NCI-H1694 (cell line): ENCODE measurements at regions not wholly inside any gene's neighbourhood (a gene's known extent, or its start where the extent isn't known, plus 50 kb on each side); places are given as distances from the start of the nearest gene placed in this dataset.

Source experiments
- DNase-seq: peaks from one replicate; lab custom pipeline; 2025; lab: John Stamatoyannopoulos, UW

DNA sequence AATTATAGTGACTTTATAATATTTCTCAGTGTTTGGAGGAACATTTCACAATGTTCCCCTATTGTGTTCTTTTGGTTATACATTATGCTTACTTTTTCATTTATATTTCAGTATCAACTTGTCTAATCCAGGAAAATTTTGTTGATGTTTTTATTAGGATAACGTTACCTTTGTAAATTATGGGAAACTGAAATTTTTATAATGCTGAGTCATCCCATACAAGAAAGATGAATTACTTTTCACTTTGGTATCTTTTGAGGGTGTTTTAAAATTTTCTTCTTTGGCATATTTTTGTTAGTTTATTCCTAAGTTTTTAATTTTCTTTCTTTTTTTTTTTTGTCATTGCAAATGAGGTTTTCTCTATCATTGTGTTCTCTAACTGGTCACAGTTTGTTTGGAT is 542.7 kb downstream of the SLC16A7 start:
- DNase-seq = no peak

DNA sequence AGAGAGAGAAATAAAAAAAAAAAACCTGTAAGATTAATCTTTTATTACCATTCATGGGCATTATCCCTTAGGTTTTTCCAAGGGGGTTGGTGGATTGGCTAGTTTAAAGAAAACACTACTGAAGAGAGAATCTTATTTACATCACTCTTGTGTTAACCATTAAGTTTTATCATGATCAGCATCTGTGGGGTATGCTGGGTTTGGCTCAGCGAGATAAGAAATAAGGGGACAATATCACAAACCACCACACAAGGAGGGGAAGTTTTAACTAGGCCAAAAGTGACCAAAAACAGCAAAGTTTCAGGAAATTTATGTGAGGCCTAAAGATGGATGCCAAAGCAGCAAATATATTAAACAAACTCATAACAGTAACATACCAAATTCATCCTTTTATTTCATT is 548.6 kb downstream of the SLC16A7 start:
- no peak for DNase-seq

DNA sequence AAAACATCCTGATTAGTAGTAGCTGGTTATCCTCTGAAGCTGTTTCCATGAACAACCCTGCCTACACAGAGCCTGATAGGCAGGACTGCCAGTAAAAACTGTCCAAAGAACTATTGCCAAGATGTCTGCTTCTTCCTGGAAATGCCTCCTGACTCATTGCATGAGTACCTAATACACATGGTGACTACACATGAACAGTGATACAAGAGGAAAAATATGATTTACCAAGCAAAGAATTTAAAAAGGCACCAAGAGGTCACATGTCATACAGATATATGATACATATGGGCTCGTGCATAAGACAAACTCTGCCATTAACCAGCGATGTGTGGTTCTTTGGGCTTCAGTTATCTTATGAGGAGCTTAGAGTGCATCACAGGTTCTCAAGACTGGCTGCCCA is 552.3 kb downstream of the SLC16A7 start:
- no peak for DNase-seq

DNA sequence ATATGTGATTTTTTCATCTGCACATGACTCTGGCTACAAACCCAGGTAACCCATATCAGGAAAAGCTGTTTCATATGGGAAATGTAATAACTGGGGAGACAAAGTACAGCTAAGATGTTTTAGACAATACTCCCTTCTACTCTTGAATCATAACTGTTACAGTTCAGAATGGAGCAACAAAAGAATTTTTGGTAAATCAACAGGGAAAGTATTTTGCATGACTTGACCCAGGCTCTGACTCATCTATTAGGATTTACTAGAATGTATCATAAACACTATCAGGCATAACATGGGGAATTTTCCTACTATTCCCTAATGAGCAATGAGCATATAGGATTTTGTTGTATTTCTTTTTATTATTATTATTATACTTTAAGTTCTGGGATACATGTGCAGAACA is 553.0 kb downstream of the SLC16A7 start:
- no peak for DNase-seq

DNA sequence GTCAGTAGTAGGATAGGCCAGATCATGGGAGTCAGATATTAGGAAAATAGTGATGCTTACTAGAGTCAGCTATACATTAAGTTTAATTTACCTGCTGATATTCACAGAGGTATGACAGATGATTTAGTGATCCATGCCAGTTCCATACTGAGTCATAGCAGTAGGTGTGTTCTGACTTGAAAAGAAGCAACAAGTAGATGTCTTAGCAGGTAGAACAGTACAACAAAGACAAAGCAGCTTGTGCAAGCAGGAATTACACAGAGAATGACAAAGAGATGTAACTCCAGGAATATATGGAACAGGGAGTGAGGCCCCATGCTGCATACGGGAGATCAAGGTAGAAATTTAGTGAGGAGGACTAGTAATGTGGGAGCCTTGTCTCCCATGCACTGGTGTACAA is 556.9 kb downstream of the SLC16A7 start:
- no peak for DNase-seq

DNA sequence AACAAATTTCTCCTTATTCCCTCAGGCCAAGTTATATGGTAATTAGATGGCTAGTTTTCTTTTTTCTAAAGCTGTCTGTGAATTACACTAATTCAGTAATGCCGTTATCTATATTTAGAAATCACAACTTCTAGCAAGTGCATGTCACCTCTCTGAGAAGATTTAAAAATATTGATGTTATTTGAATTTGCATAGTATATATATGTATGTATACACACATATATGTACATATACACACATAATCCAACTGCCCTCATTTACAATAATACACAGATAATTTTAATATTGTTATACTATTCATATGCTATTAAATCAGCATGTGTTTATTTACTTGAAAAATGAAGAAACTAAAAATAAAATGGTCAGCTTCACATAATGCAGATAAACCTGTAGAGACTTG is 563.9 kb downstream of the SLC16A7 start:
- no peak for DNase-seq

DNA sequence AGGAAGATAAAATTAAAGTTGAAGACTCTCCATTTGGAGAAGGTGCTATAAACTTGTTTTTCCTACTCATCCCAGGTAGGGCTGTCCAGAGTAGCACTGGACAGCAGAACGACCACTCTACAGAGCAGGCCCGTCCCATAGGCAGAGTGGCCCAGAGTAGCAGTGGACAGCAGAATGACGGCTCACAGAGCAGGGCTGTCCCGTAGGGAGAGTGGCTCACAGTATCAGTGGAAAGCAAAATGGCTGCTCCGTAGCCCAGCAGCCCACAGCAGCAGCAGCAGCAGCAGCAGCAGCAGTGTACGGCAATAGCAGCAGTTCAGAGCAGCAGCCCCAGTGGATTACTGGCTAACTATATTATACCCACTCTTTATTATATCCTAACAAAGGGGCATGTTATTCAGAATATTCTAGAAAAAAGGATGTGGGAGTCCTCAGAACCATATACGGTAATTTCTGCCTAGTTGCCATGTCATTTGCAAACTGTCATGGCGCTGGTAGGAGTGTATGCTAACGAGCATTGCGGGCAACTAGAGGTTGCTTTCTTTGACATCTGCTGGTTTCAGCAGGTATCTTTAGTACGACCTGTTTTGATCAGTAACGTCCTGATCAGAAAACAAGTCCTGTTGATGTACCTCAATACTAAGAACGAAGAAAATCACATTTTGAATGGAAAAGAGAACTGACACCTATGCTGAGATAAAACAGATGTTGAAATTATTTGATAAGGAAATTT is 567.3 kb downstream of the SLC16A7 start:
- no peak for DNase-seq

DNA sequence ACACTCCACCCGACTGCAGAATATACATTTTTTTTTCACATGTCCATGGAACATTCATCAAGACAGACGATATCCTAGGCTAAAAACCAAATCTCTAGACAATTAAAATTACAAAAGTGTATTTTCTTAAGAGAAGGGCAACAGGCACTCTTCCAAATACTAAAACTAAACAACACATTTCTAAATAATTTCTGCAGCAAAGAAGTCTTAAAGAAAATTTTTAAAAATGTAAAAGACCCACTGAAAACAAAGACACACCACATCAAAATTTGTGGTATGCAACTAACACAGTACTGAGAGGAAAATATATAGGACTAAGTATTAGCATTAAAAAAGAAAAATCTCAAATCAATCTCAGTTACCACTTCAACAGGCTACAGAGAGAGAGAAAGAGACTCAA is 570.0 kb downstream of the SLC16A7 start:
- DNase-seq = no peak

DNA sequence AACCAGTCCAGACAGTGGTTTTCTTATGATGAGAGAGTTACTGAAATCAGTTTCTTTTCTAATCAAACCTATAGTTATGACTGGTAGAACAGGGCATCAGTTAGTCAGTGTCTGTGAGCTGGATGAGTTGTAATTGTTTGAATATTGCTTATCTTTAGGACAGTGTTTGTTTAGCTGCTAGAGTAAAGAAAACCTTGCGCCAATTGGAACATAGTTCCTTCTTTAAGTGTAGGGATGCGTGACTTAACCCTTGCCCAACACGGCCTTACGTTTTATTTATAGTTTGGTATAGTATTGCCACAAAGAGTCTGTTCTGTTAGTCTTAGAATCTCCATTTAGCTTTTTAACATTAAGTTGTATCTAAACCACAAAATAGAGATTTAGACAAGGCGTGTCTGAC is 572.6 kb downstream of the SLC16A7 start:
- DNase-seq = no peak

DNA sequence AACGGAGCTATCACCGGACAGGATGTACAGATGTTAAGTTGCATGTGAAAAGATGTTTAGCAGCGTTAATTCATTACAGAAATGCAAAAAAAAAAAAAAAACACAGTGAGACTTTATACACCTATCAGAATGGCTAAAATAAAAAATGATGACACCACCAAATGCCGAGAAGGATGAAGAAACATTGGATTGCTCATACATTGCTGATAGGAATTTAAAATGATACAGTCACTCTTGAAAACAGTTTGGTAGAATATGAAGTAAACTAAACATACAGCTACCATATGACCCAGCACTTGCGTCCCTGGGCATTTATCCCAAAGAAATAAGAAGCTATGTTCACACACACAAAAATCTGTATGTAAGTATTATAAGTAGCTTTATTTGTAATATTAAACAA is 574.1 kb downstream of the SLC16A7 start:
- no peak for DNase-seq

DNA sequence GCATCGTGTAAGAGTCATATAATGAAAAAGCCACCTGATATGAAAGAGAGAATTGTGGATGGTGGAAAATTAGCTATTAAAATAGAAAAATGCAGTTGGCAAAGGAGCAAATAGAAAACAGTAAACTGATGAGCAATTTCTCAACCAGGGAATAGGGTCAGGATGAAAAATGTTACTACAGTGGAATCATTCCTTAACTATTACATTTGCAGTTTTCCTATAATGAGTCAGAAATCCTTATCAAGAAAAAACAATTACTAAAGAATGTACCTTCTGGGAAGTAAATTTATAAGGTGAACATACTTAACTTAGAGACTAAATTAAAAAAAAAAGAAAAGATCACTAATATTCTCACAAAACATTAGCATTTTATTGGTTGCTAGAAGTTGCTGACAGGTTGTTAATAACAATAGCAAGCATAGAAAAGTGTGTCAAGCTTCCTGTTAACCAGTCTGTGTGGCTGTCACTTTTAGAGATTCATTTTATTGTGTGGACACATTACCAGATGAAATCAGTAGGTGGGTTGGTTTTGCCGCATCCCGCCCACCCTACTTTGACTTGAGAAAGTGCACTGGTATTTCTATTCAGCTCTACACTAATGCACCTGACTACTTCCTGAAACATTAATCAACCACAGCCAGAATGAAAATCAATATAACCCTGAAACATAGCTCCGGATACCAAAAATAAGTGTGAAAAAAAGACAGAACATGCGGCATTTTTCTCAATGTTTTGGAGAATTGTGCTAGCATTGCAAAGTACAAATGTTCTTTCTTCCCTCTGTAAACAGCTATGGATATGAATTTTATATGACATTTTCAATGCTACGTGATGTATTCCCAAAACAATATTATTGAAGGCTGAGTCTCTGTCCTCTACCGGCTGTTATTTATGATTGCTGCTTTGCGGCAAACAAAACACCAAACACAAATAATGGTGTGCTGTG is 576.7 kb downstream of the SLC16A7 start:
- no peak for DNase-seq

DNA sequence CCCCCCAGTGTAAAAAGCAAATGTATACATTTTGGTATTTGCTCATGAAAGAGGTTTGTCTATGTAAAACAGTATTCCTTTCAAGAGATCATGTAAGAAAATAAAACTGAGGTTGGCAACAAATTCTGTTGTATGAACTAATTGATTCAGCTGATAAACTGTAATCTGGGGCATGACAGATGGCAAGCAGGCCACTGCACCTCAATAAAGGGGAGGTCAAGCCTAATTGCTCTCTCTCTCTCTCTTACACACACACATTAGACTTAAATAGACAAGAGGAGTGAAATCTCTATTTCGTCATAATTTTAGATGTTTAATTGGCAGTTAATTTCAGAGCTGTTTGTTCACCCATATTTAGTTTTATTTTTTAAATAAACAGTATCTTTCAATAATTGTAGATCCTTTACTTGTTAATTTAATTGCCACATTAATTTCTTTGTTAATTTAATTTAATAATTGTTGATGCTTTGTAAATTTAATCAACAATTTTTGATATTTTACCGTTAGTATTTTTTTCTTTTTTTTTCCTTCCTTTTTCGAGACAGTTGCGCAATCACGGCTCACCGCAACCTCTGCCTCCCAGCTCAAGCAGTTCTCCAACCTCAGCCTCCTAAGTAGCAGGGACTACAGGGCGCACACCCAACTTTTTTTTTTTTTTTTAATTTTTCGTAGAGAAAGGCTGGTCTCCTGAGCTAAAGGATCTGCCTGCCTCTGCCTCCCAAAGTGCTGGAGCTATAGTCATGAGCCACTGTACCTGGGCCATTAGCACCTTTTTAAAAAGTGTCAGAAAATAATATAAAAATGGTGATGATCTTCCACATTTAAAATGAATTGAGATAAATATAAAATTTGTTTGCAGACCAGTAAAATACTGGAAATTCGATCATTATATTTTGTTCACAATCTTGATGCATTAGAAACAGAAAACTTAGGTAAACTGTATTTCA is 577.7 kb downstream of the SLC16A7 start:
- DNase-seq = no peak

DNA sequence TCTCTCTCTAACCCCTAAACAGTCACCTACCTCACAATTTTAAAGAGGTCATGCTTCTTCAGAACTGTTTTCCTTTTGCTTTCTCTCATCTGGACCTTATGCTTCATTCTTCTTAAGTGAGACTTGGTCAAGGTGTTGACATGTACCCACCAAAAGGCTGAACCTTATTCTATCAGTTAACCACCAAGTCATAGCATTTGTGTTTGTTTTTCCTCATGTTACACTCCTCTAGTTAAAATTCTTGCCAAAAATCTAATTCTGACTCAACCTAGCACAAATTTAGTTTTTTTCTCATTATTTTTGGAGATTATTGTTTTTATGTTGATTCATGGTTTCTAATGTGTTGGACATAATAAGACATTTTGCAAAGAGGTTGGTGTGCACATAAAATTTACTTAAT is 578.6 kb downstream of the SLC16A7 start:
- no peak for DNase-seq

DNA sequence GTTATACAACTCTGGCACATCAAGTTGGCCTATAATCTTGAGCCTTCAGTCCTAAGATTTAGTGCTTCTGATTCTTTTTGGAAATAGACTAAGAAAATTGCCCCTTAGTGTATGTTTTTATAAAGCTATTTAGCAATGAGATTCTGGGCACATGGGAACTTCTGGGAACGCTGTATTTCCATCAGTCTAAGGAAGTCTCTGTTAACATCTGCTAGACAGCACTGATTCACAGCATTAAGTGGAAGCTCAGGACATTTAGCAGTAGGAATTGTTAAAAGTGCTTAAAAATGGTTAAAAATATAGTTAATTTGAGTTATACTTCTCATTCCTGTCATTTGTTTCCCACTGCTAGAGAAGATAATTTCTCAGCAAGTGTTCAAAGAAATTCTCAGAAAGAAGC is 579.1 kb downstream of the SLC16A7 start:
- DNase-seq = no peak

DNA sequence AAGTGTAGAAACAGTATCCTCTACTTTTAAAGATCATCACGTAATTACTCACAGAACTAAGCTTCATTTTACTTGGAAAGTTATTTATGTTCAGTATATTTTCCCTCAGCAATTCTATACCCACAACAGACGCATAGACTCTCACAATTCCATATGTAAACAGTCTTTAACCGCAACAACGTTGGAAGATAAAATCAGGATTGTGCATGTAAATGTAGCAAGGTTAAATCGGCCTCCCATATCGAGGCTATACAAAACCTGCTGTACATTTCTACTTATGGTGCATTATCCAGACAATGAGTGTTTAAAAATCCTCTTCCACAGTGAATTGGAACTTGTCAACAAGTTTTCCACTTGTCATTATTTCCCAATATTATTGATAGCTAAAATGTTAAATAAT is 581.1 kb downstream of the SLC16A7 start:
- DNase-seq = no peak

DNA sequence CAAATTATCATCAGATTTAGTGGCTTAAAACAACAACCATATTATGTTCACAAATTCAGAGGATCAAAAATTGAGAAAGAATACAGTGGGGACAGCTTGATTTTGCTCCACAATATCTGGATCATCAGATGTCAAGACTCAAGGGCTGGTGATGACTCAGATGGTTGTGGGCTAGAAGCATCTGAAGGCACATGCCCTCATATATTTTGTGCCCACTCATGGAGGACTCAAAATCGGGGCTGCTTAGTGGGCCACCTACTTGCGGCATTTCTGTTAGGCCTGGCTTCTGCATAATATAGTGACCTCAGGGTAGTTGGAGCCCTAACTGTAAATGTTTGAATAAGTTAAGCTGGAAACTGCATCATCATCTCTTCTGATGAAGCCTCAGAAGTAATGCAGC is 584.5 kb downstream of the SLC16A7 start:
- no peak for DNase-seq

DNA sequence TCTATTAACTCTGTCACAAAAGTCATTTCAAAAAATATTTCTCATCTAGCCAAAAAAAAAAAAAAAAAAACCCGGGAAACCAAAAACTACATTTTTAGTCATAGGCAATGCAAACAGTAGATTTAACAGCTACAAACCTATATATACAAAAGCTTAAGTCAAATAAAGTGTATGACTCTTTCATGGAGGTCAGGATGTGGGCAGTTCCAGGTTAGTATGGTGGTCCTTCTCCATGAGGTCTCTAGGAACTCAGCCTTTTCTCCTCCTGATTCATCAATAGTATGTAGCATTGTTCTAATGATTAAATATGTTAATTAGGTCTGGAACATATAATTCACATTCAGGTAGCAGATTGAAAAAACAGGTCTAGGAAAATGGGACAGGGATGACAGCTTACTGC is 586.5 kb downstream of the SLC16A7 start:
- DNase-seq = no peak

DNA sequence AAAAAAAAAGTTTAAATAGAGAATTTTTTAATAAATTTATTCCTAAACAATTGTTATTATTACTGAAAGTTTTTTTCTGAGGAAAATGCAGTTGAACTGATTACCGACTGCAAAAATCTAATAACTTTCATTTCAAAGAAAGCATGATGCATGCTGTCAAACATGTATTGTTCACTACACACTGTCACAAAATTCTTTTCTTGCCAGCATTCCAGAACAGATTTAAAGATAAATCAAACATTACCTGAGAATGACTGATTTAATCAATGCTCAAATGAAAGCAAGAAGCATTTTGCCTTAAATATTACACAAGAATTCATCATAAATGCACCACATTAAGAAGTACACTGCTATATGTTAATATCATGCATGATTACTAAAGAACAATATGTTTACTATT is 588.3 kb downstream of the SLC16A7 start:
- no peak for DNase-seq

DNA sequence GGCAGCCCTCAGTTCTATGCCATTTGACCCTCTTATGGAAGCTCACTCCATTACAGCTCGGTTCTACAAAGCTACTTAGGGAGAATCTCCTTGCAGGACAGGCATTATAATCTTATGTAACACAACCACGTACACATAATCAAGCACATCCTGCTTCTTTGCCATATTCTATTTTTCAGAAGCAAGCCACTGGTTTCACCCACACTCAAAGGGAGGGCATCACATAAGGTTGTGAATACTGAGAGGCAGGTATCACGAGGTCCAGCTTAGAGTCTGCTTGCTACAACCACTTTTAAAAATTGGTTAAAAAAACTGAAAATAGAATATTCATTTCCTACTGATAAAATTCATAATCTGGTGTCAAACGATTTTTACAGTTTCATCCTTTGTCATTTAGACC is 589.2 kb downstream of the SLC16A7 start:
- DNase-seq = no peak

DNA sequence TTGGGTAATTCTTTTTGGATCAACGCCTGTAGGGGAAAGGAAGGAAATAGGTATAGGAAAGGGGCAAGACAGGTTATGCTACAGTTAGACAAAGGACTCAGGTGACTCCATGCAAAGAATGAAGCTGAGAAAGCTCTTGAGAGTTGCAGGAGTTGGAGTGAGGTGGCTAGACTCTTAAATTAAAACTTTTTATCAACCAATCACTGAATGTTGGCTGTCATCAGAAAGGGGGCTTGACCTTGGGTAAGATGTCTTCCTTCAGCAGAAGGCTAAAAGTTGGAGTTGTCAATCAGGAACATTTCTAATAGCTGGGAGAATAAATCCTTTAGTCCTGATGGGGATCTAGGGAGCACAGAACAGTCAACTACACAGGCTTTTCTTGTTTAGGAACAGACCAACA is 595.4 kb downstream of the SLC16A7 start:
- no peak for DNase-seq

DNA sequence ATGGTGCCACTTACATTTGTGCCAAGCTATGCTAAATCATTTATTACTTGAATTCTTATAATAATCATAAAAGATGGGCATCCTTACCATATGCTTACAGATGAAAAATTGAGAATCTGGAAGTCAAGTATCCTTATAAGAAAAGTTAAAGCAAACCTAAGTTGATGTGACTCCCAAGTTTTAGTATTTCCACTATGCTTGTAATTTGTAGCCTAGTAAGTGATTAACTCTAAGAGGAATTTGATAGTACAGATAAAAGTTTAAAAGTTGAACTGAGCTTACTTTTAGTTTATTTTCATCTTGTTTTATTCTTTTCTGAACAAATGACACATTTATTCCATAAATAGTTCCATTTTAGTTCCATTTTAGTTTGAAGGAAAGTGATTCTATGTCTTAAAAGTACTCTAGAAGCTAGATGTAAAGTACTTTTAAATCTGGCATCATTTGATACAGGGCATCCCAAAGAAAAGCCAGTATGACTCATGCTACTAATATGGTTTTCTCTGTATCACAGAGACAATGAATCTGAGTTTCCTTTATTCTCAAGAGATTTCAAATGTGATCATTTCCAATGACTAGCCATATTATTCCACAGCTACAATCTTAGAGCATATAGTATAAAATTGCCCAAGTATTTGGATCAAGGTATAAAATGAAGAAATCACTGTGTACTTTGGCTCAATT is 596.0 kb downstream of the SLC16A7 start:
- no peak for DNase-seq

DNA sequence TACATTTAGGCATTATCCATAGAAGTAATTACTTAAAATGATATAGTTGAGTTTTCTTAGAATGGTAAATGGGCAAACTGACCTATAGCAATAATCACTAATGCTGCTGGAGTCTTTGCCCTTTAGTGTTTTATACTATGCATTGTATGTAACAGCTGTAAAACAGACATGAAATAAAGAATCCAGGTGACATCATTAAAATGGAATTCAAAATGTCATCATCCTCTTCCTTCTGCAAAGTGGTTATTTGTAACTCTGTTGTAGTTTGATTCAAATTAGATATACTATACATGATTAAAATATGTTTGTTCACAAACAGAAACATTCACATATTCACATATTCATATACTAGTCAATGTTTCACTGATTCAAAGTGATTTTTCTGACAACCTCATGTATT is 598.8 kb downstream of the SLC16A7 start:
- DNase-seq = no peak
